Urinary bladder (tissue), 3 donors: ENCODE measurements at regions not wholly inside any gene's neighbourhood (a gene's known extent, or its start where the extent isn't known, plus 50 kb on each side); places are given as distances from the start of the nearest gene placed in this dataset.

Experiments used
- DNase-seq: peaks from one replicate; pipeline ENCODE4 v3.0.0-alpha.2; 2015; ENCODE audit errors: extremely low spot score
- H3K27ac ChIP-seq: one replicate; pipeline ENCODE4 v1.5.1; 2013; ENCODE audit warnings: low read depth, mild to moderate bottlenecking, moderate library complexity
- H3K36me3 ChIP-seq: one replicate; pipeline ENCODE4 v1.6.1; 2013; ENCODE audit warnings: mild to moderate bottlenecking, moderate library complexity; ENCODE audit not compliant: insufficient read depth
- H3K4me1 ChIP-seq: one replicate; pipeline ENCODE4 v1.6.1; 2013; ENCODE audit warnings: mild to moderate bottlenecking, moderate library complexity; ENCODE audit not compliant: insufficient read depth
- H3K4me3 ChIP-seq: one replicate; pipeline ENCODE4 v1.5.1; 2013; ENCODE audit warnings: low read depth, low read length
- WGBS: extraction: QIAGEN DNeasy Blood & Tissue Kit; methylation state at CpG from one replicate; pipeline ENCODE4 v1.1.7; 2013; 5-methylcytosine and 5-hydroxymethylcytosine counted together
- donor health status: healthy with polysubstance abuse.
- donor health status: healthy.

DNA sequence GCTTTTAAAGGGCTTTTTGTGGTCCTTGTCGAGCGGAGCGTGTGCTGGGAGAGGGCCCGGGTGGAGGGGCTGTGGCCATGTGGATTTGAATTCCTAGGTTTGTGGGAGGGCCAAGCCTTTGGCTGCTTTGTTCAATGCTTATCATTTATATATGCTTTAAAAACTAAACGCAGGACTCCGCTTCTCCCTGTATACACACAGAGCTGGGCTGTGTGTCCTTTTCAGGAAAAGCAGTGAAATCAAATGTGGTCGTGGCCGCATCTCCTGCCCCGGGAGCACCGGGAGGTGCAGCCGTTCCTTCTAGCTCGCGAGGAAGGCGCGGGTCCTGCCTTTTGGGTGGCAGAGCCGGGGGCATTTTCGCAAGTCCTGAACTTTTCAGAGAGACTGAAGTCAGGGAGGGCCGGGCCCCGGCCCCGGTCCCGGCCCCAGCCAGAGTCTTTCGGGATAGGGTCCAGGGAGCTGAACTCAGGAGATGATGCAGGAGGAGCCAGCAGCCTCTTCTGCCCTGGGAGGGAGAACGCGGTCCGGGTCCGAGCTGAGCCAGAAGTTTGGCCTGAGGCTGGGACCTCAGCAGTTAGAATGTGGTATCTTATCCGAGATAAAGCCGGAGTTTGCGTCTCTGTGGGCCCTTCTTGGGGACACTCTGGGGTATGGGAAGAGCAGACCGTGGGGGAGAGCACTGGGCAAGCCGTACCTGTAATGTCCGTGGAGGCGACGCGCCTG, 158.8 kb downstream of the C9orf152 start:
- Histone ChIP-seq H3K27ac (no peak overlapping the region), H3K4me1 (no peaks in the 10 kb centered on the region), H3K4me3 (peak overlapping the region; percentile 74), H3K36me3 (no peaks in the 10 kb centered on the region)
- under 1% methylated on average over 35 of the region's 35 CpGs for WGBS
- DNase-seq: no peak

DNA sequence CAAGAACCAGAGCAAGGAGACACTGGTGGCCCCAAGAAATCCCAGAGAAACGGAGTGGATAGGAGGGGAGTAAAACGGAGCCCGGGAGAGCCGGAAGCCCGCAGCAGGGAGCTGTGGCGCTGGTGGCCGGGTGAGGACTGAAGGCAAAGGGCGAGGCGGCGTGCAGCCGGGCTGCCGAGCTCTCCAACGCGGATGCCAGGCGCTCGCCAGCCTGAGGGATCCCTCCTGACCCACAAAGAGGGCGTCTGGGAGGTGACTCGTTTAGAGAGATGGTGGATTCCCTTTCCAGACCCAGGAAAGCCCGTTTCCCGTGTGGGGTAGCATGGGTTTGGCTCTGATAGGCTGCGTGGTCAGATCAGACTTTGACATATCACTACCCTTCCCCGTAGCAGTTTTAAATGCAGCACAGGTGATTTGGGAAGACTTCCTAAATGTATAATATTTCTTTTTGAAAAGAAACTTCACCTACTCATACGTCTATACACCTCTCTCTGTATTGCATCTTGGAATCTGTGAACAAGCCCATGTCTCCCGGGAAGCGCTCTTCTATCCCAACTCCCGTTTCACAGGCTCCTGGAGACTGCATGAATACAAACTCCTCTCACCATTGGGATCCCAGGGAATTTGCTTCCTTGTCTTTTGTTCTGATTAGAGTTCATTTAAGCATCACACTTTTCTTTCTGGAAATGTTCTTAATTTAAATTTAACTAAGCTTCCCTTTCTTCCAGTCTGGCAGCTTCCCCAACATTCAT, 158.1 kb downstream of the C9orf152 start:
- DNase-seq: no peak
- H3K36me3 ChIP-seq: no peaks in the 10 kb centered on the region
- no peaks in the 10 kb centered on the region for H3K4me1 ChIP-seq
- no peak overlapping the region for H3K27ac ChIP-seq
- WGBS: 12% methylated on average over 26 of the region's 26 CpGs
- peak overlapping the region; percentile 74 for H3K4me3 ChIP-seq

DNA sequence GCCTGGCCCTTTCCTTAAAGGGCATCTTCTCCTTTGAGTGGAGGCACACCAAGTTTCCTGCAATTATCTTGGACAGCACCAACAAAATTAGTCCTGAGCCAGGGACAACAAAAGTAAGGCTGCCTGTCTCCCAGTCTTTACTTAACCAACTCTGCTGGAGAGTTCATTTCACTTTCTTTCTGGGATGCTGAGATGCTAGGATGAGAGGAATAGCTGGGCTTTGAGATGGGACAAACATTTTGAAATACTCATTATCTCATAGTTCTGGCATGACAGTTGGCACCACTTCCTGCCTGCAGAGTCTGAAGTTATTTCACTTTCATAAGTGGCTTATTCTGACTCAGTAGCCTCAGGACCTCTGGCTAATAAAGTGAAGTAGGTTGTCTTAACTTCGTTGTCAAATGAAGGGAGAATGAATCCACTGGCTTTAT, 157.0 kb downstream of the C9orf152 start:
- Histone ChIP-seq H3K36me3 (no peaks in the 10 kb centered on the region), H3K4me3 (peak overlapping the region; percentile 3), H3K27ac (no peak overlapping the region), H3K4me1 (no peaks in the 10 kb centered on the region)
- 40% methylated on average over 1 of the region's 1 CpG for WGBS
- no peak for DNase-seq

DNA sequence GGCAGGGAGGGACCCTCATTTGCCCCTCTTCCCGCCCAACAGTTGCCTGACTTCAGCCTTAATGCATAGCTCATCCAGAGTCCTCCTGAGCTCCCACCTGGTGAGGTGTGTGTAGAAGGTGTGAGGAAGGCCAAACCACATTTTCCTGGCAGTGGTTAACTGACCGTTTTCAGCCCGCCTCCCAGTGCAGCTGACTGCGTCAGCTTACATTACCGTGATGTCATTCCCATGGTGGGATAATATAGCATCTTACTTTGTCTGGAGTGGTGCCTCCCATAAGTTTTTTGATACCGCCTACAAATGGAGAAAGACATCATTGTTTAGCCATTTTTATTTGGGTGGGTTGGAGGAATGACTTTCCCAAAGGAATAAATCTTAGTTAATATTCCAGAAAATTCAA, 151.9 kb downstream of the C9orf152 start:
- no peaks in the 10 kb centered on the region for H3K36me3 ChIP-seq
- no peaks in the 10 kb centered on the region for H3K4me1 ChIP-seq
- DNase-seq: no peak
- no peak overlapping the region for H3K4me3 ChIP-seq
- no peak overlapping the region for H3K27ac ChIP-seq
- WGBS: 95% methylated on average over 6 of the region's 6 CpGs

DNA sequence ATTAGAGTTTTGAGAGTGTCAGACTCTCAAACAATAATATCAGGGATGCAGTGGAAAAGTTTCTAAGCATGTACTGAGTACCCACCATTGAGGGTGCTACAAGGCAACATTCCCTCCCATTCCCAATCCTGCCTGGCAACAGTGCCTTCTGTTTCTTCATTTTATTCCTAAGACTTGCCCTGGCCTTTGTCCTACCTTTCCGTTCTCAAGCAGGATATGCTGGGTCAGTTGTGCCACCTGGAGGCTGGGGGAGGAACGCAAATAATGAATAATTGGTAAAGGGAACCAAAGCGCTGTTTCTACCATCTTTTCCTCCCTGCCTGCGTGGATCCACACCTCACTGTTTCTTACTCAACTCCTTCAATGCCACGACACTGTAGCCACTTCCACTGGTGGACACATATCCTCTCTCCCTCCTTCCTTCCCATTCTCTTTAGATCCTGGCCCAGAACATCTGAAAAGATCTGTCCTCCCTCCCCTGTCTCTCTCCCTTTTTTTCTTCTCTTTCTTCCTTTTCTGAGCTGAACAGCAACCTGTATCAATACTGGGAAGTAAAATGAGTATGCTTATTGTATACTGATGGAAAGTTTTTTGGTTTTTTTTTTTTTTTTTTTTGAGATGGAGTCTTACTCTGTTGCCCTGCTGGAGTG, 149.5 kb downstream of the C9orf152 start:
- Histone ChIP-seq H3K4me3 (no peak overlapping the region), H3K4me1 (no peaks in the 10 kb centered on the region), H3K36me3 (no peaks in the 10 kb centered on the region), H3K27ac (no peak overlapping the region)
- no peak for DNase-seq
- WGBS: 60% methylated on average over 5 of the region's 5 CpGs

DNA sequence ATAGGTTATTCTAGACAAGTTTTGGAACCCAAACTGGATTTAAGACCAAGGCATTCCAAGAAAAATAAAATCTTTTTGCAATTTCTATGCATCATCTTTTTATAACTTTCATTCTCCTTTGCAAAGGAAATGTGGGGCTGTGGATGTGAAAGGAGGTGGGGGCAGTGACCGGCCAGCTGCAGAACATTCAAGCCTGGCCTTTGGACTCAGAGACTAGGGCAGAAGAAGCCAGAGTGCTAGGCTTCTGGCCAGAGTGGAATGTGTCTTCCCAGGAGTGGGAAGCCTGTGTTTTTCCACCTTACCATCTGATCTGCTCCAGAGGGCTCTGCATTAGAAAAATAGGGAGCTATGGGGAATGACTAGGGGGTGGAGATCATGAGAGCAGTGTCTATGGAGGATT, 148.5 kb downstream of the C9orf152 start:
- DNase-seq: no peak
- WGBS: 62% methylated on average over 1 of the region's 1 CpG
- no peak overlapping the region for H3K27ac ChIP-seq

DNA sequence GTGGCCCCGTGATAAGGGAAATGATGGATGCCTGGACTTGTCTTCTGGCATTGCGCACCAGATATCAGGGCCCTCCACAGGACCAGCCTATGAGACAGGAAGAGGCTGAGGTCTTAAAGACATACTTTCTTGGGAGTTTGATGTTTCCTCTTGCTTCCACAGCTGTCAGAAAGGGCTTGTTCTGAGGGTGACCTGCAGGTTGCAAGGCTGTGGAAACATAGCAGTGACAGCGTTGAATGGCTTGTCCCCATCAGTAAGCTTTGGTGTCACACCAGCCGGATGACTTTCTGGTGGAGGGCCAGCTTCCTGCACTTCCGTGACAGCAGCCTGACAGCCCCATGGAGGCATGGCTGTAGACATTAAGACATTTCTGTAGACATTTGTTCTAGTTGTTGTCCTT, 143.2 kb downstream of the C9orf152 start:
- no peaks in the 10 kb centered on the region for H3K4me1 ChIP-seq
- H3K36me3 ChIP-seq: no peaks in the 10 kb centered on the region
- H3K4me3 ChIP-seq: no peak overlapping the region
- 80% methylated on average over 5 of the region's 5 CpGs for WGBS
- no peak for DNase-seq
- H3K27ac ChIP-seq: no peak overlapping the region

More for the DNA sequence above, 148.5 kb downstream of the C9orf152 start:
- no peak overlapping the region for H3K4me3 ChIP-seq
- no peaks in the 10 kb centered on the region for H3K36me3 ChIP-seq
- H3K4me1 ChIP-seq: no peaks in the 10 kb centered on the region

DNA sequence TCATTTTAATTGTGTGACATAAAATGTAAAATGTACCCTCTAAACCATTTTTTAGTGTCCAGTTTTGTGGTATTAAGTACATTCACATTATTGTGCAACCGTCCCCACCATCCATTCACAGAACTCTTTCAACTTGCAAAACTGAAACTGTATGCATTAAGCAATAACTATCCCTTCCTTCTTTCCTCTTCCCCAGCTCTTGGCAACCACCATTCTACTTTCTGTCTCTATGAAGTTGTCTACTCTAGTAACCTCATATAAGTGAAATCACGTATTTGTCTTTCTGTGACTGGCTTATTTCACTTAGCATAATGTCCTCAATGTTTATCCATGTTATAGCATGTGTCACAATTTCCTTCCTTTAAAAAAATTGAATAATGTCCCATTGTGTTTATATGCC, 142.4 kb downstream of the C9orf152 start:
- H3K4me1 ChIP-seq: no peaks in the 10 kb centered on the region
- WGBS: 80% methylated on average over 2 of the region's 2 CpGs

DNA sequence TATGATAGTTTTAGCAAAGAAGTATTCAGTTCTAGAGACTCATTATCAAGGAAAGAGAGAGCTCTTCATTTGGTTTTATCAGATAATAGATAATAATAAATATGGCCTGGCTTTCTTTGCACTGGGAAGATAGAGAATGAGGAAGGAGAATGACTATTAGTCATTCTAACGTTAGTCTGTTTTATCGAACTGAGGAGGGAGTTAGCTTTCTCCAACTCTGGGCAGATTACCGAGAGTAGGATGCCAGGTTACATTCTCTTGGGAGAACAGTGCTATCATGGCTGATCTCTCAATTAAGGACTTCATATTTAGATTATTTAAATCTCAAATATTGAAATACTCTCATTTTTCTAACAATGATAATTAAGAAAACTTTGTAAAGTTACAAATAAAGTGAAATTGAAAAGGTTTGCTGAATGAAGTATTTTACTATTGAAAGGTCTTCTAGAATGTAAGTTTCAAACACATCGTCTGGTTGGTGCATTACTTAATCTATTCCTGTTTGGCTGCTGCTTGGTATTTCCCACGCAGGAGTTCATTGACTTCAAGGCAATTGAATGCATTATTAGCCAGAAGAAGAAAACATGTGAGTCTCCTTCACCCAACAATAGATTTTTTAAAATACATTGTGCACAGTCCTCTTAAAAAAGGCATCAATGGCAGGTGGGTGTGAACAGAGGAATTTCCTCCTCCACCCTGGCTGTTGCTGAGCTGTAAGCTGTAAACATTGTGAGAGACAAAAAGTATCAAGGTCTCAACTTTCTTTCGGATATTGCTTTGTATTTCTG, 140.8 kb downstream of the C9orf152 start:
- DNase-seq: no peak
- no peaks in the 10 kb centered on the region for H3K36me3 ChIP-seq
- WGBS: 56% methylated on average over 6 of the region's 6 CpGs
- no peak overlapping the region for H3K4me3 ChIP-seq
- no peak overlapping the region for H3K27ac ChIP-seq
- no peaks in the 10 kb centered on the region for H3K4me1 ChIP-seq

More for the DNA sequence above, 142.4 kb downstream of the C9orf152 start:
- no peak for DNase-seq
- Histone ChIP-seq H3K4me3 (no peak overlapping the region), H3K36me3 (no peaks in the 10 kb centered on the region), H3K27ac (no peak overlapping the region)

DNA sequence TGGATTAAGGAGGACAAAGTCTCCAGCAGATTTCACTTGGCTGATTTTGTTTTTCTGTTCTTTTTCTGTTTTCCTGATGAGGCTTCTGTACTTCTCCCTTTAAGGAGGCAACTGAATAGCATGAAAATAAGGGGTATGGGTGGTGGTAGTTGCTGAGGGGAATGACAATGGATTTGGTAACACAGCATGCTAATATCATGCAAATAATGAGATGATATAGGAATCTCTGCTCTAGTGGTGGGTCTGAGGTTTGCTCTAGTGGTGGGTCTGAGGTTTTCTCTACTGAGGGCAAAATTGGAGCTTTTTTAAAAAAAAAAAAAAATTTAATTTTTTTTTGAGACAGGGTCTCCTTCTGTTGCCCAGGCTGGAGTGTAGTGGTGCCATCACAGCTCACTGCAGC, 139.7 kb downstream of the C9orf152 start:
- Histone ChIP-seq H3K36me3 (no peaks in the 10 kb centered on the region), H3K4me1 (no peaks in the 10 kb centered on the region), H3K4me3 (no peak overlapping the region), H3K27ac (no peak overlapping the region)
- no peak for DNase-seq

DNA sequence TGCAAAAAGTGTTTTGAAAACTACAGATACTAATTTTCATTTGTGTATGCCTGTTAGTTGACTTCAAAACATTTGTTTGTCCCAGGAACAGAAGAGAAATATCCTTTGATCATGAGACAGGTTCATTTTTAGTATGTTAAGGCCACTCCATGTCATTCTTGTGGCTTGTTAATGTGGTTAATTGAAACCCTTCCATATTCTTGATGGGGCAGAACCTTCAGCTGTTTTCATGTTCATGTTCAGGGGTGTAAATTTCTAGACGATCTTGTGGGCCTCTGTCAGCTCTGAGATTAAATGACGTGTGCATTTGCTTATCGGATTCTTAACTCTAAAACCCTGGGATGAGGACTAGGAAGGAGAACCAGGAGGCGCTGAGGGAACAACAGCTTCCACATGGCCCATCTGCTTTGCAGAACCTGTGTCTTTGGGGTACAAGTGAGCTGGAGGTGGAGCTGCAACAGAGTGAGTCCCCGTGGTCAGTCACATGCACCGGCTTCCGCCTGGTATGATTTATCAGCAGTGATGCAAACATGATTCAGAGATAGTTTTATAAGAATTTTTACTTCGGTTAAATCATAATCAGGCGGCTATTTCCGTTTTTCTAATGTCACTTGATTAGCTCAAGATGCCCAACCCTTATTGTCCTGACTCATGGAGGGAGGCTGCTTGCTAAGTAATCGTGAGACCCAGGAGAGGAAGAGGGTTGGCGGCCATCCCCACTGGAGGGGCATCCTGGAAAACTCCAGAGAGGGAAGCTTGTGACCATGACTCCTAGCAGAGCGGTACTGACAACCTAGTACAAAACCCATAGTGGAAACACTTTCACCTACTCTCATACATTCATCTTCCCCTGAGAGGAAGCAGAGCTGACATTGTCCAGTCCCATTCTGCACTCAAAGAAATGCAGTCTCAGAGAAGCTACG, 138.4 kb downstream of the C9orf152 start:
- Histone ChIP-seq H3K36me3 (no peaks in the 10 kb centered on the region), H3K27ac (no peak overlapping the region), H3K4me3 (no peak overlapping the region), H3K4me1 (no peaks in the 10 kb centered on the region)
- DNase-seq: no peak
- WGBS: 61% methylated on average over 14 of the region's 14 CpGs

DNA sequence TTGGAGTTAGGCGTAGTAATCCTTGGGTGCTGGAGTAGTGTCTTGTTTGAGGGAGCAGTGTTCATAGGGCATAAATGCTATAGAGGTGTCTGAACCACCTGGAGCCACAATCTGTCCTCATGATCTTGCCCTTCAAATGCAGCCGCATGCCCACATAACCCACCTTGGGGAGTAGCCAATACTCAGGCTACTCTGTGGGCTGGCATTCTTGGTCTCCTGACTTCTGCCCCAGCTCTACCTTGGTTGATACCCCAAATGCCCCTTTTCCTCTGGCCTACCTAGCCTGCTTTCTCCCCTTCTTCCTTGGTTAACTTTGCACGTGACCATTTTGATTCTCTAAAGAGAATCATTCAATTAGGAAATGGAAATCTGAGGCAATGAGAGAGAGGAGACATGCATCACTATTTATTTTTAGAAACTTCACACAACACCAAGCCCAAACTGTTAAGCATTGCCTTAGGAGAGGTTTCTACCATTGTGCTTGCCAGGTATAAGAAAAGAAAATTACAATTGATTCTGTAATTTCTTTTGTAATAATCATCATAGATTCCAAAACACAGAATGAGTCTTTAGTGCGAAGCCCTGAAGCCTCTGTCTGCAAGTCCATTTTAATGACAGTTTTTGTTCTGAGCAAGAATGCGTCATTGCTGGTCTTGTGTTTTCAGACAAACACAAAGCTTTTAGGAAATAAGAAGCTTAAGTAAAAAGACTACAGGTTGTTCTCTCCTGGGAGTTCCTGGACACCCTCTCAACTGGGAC, 135.2 kb downstream of the C9orf152 start:
- 85% methylated on average over 5 of the region's 5 CpGs for WGBS
- no peak for DNase-seq
- Histone ChIP-seq H3K36me3 (no peaks in the 10 kb centered on the region), H3K4me1 (no peaks in the 10 kb centered on the region), H3K27ac (no peak overlapping the region), H3K4me3 (no peak overlapping the region)
